ENCODE measurements at regions not wholly inside any gene's neighbourhood (a gene's known extent, or its start where the extent isn't known, plus 50 kb on each side); places are given as distances from the start of the nearest gene placed in this dataset.

GRCh38 chr2:10240911-10241610, 61.6 kb upstream of the HPCAL1 start:
- TF ChIP-seq POLR2A (IDR thresholded peaks at IDR 0.05; ENCODE audit: extremely low read depth, insufficient read length) (no peak), MYC (IDR thresholded peaks at IDR 0.05; ENCODE audit: low read depth, low read length) (no peak)
- TF ChIP-seq, protein P1, sequence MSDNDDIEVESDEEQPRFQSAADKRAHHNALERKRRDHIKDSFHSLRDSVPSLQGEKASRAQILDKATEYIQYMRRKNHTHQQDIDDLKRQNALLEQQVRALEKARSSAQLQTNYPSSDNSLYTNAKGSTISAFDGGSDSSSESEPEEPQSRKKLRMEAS (IDR thresholded peaks at IDR 0.05; ENCODE audit: low read depth, low read length): no peak
- TF ChIP-seq, protein P2, sequence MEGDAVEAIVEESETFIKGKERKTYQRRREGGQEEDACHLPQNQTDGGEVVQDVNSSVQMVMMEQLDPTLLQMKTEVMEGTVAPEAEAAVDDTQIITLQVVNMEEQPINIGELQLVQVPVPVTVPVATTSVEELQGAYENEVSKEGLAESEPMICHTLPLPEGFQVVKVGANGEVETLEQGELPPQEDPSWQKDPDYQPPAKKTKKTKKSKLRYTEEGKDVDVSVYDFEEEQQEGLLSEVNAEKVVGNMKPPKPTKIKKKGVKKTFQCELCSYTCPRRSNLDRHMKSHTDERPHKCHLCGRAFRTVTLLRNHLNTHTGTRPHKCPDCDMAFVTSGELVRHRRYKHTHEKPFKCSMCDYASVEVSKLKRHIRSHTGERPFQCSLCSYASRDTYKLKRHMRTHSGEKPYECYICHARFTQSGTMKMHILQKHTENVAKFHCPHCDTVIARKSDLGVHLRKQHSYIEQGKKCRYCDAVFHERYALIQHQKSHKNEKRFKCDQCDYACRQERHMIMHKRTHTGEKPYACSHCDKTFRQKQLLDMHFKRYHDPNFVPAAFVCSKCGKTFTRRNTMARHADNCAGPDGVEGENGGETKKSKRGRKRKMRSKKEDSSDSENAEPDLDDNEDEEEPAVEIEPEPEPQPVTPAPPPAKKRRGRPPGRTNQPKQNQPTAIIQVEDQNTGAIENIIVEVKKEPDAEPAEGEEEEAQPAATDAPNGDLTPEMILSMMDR (IDR thresholded peaks at IDR 0.05; ENCODE audit: low read depth, low read length): no peak
- DNase-seq (ENCODE audit: low read depth): no peak
- H3K4me3 ChIP-seq (ENCODE audit: low read depth, low read length): no peak overlapping the region

DNA sequence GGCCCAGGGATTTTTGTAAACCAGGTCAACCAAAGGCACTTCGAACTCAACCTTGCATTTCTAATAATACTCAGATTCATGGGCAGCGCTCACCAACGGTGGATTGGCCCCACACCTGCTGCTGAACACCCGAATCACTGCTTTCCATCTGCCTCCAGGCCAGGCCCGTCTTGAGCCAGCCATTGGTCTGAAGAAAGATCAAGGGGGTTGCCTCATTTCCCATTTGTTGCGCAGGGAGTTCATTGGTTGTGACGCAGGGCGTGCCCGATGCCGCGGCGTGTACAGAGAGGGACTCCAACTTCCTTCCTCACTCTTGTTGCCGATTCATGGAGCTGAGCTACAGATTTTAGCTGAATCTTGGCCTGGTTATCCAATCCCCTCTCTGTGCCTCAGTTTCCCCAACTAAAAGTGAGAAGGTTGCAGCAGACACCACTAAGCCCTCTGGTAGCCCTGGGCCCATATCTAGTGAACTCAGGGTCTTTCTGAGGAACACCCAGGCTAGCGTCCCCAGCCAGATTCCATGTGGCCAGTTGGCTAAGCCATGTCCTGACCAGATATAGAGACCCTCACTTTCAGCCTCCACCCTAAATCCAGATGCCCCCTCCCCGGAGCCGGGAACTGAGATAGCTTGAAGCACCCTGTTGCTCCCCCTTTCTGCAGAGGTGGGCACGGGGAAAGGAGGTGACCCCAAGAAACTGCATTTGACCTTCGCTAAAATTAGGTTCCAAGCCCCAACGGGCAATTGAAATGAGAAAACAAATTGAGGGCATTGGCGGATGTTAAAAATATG, 60.9 kb upstream of the HPCAL1 start:
- no peak for DNase-seq (ENCODE audit: low read depth)
- no peak overlapping the region for H3K4me3 ChIP-seq (ENCODE audit: low read depth, low read length)
- TF ChIP-seq MYC (IDR thresholded peaks at IDR 0.05; ENCODE audit: low read depth, low read length) (no peak), POLR2A (IDR thresholded peaks at IDR 0.05; ENCODE audit: extremely low read depth, insufficient read length) (no peak)
- TF ChIP-seq, protein P1 (IDR thresholded peaks at IDR 0.05; ENCODE audit: low read depth, low read length): no peak
- TF ChIP-seq, protein P2 (IDR thresholded peaks at IDR 0.05; ENCODE audit: low read depth, low read length): no peak

DNA sequence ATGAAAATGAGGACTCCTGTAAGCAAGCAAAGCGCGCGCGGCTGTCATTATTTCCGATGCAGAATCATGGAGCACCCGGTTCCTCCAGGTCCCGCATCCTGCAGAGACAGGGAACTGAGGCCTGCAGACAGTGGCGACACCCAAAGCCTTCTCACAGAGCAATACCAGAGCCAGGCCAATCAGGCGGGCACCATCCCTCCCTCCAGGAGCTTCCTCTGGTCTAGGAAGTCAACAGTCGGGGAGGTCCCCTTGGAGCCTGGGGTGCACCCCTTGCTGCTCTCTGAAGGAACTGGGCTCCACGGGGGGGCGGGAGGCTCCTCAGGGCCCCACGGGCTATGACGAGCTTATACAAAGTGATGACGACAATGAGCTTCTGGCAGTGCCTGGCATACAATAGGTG, 60.3 kb upstream of the HPCAL1 start:
- no peak overlapping the region for H3K4me3 ChIP-seq (ENCODE audit: low read depth, low read length)
- no peak for DNase-seq (ENCODE audit: low read depth)
- TF ChIP-seq, protein P2 (IDR thresholded peaks at IDR 0.05; ENCODE audit: low read depth, low read length): no peak
- TF ChIP-seq POLR2A (IDR thresholded peaks at IDR 0.05; ENCODE audit: extremely low read depth, insufficient read length) (no peak), MYC (IDR thresholded peaks at IDR 0.05; ENCODE audit: low read depth, low read length) (no peak)
- TF ChIP-seq, protein P1 (IDR thresholded peaks at IDR 0.05; ENCODE audit: low read depth, low read length): no peak

DNA sequence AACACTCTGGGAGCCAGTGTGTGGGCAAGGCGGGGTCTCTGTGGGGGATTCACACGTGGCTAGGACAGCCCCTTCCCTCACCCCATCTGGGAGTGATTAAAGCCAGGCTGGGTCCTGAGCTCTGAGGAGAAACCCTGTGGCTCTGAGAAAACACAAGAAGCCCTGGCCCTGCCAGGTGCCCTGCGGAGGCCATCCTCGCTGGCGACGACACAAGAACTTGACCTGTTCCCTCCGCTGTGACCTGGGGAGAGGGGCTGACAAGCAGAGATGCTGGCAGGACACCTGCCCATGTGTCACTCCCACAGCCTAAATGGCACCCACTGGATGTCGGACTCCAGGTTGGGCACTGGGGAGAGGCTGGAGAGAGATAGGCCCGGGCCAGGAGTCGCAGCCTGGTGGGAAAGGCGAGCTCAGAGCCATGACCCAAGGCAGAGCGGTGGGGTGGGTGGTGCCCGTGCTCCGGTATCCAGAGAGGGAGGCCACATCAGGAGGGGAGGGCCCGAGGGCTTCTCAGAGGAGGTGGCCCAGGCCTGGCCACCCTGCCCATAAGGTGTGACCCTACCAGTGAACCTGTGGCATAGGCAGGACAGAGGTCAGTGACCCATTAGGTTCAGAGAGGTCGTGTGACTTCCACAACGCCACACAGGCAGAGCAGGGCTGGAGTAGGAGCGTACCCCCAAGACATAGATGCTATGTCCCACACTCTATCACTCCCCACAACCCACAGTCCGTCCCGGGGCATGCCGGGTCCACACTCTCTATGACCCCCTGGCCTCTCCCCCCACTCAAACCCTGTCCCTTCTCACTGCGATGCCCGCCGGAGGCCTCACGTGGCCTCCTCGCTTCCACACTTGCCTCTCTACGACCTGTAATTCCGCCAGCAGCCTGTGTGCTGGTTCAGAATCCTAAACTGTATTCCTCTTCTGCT, 59.4 kb upstream of the HPCAL1 start:
- no peak overlapping the region for H3K4me3 ChIP-seq (ENCODE audit: low read depth, low read length)
- DNase-seq (ENCODE audit: low read depth): no peak
- TF ChIP-seq POLR2A (IDR thresholded peaks at IDR 0.05; ENCODE audit: extremely low read depth, insufficient read length) (no peak), MYC (IDR thresholded peaks at IDR 0.05; ENCODE audit: low read depth, low read length) (no peak)
- TF ChIP-seq, protein P1 (IDR thresholded peaks at IDR 0.05; ENCODE audit: low read depth, low read length): no peak
- TF ChIP-seq, protein P2 (IDR thresholded peaks at IDR 0.05; ENCODE audit: low read depth, low read length): no peak

GRCh38 chr2:10243926-10244270, 58.8 kb upstream of the HPCAL1 start:
- DNase-seq (ENCODE audit: low read depth): no peak
- H3K4me3 ChIP-seq (ENCODE audit: low read depth, low read length): no peak overlapping the region
- TF ChIP-seq POLR2A (IDR thresholded peaks at IDR 0.05; ENCODE audit: extremely low read depth, insufficient read length): no peak
- TF ChIP-seq MYC (IDR thresholded peaks at IDR 0.05; ENCODE audit: low read depth, low read length): no peak
- TF ChIP-seq, protein P1 (IDR thresholded peaks at IDR 0.05; ENCODE audit: low read depth, low read length): no peak
- TF ChIP-seq, protein P2 (IDR thresholded peaks at IDR 0.05; ENCODE audit: low read depth, low read length): no peak
